ENCODE measurements at regions not wholly inside any gene's neighbourhood (a gene's known extent, or its start where the extent isn't known, plus 50 kb on each side); places are given as distances from the start of the nearest gene placed in this dataset.

DNA sequence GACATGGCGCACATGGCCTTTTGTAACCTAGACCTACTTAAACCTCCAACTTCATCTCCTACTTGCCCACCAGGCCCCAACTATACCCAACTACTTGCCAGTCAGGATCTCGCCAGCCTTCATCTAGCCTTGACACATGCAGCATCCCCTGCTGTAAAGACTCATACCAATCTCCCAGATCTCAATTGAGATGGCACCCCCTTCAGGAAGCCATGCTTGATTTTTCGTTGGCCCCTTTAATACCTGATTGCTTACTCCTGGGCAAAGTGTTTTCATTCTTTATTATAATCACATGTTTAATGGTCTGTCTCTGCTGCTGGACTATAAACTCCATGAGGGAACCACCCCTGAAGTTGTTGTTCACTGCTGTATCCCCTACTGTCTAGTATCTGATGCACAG lies 150.8 kb downstream of the SOX2 start:
- Histone ChIP-seq H3K27ac (ENCODE audit: low read depth, low read length) (no peak overlapping the region), H3K27me3 (ENCODE audit: control insufficient read depth, insufficient read depth, low read length) (no peaks in the 10 kb centered on the region), H3K4me3 (ENCODE audit: low read depth, low read length) (no peak overlapping the region), H3K9me3 (ENCODE audit: control insufficient read depth, insufficient read depth, low read length) (peaks cover 29% of the 10 kb centered on the region)
- ChIA-PET CTCF (no interaction called here), POLR2A (no interaction called here)
- DNase-seq (ENCODE audit: low read depth, low spot score), result no peak
- TF ChIP-seq, protein P1, sequence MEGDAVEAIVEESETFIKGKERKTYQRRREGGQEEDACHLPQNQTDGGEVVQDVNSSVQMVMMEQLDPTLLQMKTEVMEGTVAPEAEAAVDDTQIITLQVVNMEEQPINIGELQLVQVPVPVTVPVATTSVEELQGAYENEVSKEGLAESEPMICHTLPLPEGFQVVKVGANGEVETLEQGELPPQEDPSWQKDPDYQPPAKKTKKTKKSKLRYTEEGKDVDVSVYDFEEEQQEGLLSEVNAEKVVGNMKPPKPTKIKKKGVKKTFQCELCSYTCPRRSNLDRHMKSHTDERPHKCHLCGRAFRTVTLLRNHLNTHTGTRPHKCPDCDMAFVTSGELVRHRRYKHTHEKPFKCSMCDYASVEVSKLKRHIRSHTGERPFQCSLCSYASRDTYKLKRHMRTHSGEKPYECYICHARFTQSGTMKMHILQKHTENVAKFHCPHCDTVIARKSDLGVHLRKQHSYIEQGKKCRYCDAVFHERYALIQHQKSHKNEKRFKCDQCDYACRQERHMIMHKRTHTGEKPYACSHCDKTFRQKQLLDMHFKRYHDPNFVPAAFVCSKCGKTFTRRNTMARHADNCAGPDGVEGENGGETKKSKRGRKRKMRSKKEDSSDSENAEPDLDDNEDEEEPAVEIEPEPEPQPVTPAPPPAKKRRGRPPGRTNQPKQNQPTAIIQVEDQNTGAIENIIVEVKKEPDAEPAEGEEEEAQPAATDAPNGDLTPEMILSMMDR (IDR thresholded peaks at IDR 0.05; ENCODE audit: low read depth, low read length), result no peak

DNA sequence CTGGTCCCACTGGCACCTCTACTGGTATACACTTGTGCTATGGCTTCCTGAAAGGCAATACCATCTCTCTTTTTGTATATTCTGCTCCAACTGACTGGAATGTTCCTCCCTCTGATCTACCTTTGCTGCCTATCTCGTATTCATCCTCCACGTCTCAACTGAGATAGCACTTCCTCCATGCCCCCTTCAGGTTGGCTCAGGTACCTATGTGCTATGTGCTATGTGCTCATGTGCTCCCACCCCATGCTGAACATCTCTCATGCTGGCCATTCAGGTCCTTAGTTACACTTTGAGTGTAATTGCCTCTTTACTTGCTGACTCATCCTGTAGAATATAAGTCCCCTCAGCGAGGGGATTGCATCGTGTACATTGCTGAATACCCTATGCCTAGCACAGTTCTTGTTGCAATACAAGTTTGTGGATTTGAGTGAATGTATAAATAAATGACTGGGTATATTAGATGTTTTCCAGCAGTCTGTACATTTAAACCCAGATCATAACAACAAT lies 156.9 kb downstream of the SOX2 start:
- no peak for DNase-seq (ENCODE audit: low read depth, low spot score)
- TF ChIP-seq, protein P1 (IDR thresholded peaks at IDR 0.05; ENCODE audit: low read depth, low read length), result no peak
- H3K27me3 ChIP-seq (ENCODE audit: control insufficient read depth, insufficient read depth, low read length), result no peaks in the 10 kb centered on the region
- CTCF ChIA-PET, result no interaction called here
- no peak overlapping the region for H3K4me3 ChIP-seq (ENCODE audit: low read depth, low read length)
- no peak overlapping the region for H3K27ac ChIP-seq (ENCODE audit: low read depth, low read length)
- POLR2A ChIA-PET, result no interaction called here
- H3K9me3 ChIP-seq (ENCODE audit: control insufficient read depth, insufficient read depth, low read length), result peaks cover 37% of the 10 kb centered on the region

DNA sequence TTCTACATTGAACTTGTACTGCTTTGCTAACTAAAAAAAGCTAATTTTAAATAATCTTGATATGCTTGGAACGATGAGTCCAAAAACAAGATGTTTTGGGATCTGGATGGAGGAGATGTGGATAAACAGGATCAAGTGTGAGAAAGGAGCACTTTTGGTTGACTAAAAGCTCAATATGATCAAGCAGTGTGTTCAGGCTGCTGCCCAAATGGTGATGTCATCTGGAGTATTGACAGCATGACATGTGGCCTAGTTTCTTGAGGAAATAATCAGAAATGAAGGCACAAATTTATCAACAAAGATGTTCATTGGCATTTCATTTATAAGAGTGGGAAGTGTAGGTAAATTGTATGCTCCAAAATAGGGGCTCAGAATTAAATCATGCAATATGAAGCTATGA lies 161.2 kb downstream of the SOX2 start:
- H3K27ac ChIP-seq (ENCODE audit: low read depth, low read length), result no peak overlapping the region
- ChIA-PET CTCF (interaction anchor here (0.6 kb wide), 1 partner anchor 840 kb away, joined by 3 read pairs; no protein-coding TSS in a partner anchor), POLR2A (no interaction called here)
- TF ChIP-seq, protein P1 (IDR thresholded peaks at IDR 0.05; ENCODE audit: low read depth, low read length), result no peak
- no peak overlapping the region for H3K4me3 ChIP-seq (ENCODE audit: low read depth, low read length)
- H3K9me3 ChIP-seq (ENCODE audit: control insufficient read depth, insufficient read depth, low read length), result peaks cover 32% of the 10 kb centered on the region
- DNase-seq (ENCODE audit: low read depth, low spot score), result no peak
- no peaks in the 10 kb centered on the region for H3K27me3 ChIP-seq (ENCODE audit: control insufficient read depth, insufficient read depth, low read length)

DNA sequence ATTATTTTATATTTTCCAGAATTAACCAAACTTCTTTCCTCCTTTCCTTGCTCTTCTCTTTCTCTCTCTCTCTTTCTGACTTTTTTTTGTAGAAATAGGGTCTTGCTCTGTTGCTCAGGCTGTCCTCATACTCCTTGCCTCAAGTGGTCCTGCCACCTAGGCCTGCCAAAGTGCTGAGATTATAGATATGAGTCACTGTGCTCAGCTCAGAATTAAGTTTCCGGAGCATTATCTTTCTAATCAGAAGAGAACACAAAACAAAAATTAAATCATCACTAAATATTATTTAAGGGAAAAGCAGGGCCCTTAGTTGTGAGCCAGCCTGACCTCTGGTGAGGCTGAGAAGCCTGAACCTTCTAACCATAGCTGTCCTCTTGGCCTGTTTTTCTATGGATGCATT lies 168.2 kb downstream of the SOX2 start:
- Histone ChIP-seq H3K27ac (ENCODE audit: low read depth, low read length) (no peak overlapping the region), H3K27me3 (ENCODE audit: control insufficient read depth, insufficient read depth, low read length) (no peaks in the 10 kb centered on the region), H3K4me3 (ENCODE audit: low read depth, low read length) (no peak overlapping the region), H3K9me3 (ENCODE audit: control insufficient read depth, insufficient read depth, low read length) (peaks cover 23% of the 10 kb centered on the region; the same call in 1 of the 2 replicates)
- CTCF ChIA-PET, result no interaction called here
- POLR2A ChIA-PET, result no interaction called here
- DNase-seq (ENCODE audit: low read depth, low spot score), result no peak
- TF ChIP-seq, protein P1 (IDR thresholded peaks at IDR 0.05; ENCODE audit: low read depth, low read length), result no peak

DNA sequence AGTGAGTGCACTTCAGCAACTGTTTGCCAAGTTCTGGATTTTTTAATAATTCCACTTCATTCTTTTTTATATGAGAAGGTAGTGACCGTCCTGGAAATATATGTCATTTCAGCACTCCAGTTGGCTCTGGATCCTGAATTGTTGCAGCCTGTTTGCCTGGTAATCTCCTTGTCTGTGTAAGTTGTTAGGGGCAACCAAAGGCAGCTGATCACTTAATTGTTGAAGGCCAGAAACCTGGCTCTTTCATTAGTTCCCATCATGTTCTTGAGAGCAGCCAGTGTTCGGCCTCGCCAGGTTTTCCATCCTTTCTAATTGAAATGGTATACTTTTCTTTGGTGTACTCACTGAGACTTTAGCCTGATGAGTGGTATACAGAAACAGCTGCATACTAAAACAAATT lies 168.6 kb downstream of the SOX2 start:
- peaks cover 19% of the 10 kb centered on the region; the same call in 1 of the 2 replicates for H3K9me3 ChIP-seq (ENCODE audit: control insufficient read depth, insufficient read depth, low read length)
- no peak for DNase-seq (ENCODE audit: low read depth, low spot score)
- no peaks in the 10 kb centered on the region for H3K27me3 ChIP-seq (ENCODE audit: control insufficient read depth, insufficient read depth, low read length)
- ChIA-PET CTCF (no interaction called here), POLR2A (no interaction called here)
- TF ChIP-seq, protein P1 (IDR thresholded peaks at IDR 0.05; ENCODE audit: low read depth, low read length), result no peak
- H3K4me3 ChIP-seq (ENCODE audit: low read depth, low read length), result no peak overlapping the region
- no peak overlapping the region for H3K27ac ChIP-seq (ENCODE audit: low read depth, low read length)
